Mucosa of stomach (tissue), 1 donor: ENCODE measurements at regions not wholly inside any gene's neighbourhood (a gene's known extent, or its start where the extent isn't known, plus 50 kb on each side); places are given as distances from the start of the nearest gene placed in this dataset.
"Not testable (repeated sequence)": the region's sequence is repeated elsewhere in the genome, so short reads cannot be mapped to it uniquely, and the experiment has no call there.

Source experiments
- H3K27me3 ChIP-seq: one replicate; pipeline ENCODE4 v1.7.0; 2013; ENCODE audit warnings: mild to moderate bottlenecking, low read length; ENCODE audit not compliant: control insufficient read depth, insufficient read depth
- H3K36me3 ChIP-seq: one replicate; pipeline ENCODE4 v1.7.0; 2013; ENCODE audit warnings: low read length; ENCODE audit not compliant: control insufficient read depth, insufficient read depth
- H3K4me1 ChIP-seq: one replicate; pipeline ENCODE4 v1.7.0; 2013; ENCODE audit warnings: mild to moderate bottlenecking, low read length; ENCODE audit not compliant: control insufficient read depth, insufficient read depth
- H3K4me3 ChIP-seq: one replicate; pipeline ENCODE4 v1.7.0; 2013; ENCODE audit warnings: low read length
- H3K9ac ChIP-seq: one replicate; pipeline ENCODE4 v1.7.0; 2013; ENCODE audit warnings: mild to moderate bottlenecking, low read length, moderate library complexity
- H3K9me3 ChIP-seq: one replicate; pipeline ENCODE4 v1.7.0; 2013; ENCODE audit warnings: mild to moderate bottlenecking, low read length, moderate library complexity; ENCODE audit not compliant: control insufficient read depth
- donor health status: Pancreatic carcinoma.

DNA sequence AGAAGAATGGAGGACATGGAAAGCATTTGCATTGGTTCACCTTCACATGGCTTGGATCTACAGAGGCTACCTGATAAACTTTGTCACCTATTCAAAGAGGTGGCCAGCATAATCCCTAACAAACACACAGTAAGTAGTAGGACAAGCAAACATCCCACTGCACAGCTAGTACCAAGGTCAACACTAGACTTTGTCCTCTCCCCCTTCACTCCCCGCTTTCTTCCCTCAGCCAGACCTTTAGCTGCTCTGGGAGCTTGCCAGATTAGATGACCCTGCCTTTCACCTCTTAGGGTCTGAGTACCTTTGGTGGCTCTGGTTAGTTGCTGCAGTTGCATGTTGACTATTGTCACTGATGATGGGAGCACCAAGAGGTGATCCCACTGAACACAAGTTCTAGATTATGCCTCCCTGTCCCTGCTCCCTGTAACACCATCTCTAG is 211.3 kb downstream of the CCDC74A start:
- H3K27me3 ChIP-seq, H3K36me3 ChIP-seq, H3K9me3 ChIP-seq, H3K4me1 ChIP-seq, H3K9ac ChIP-seq, H3K4me3 ChIP-seq: not testable (repeated sequence)

DNA sequence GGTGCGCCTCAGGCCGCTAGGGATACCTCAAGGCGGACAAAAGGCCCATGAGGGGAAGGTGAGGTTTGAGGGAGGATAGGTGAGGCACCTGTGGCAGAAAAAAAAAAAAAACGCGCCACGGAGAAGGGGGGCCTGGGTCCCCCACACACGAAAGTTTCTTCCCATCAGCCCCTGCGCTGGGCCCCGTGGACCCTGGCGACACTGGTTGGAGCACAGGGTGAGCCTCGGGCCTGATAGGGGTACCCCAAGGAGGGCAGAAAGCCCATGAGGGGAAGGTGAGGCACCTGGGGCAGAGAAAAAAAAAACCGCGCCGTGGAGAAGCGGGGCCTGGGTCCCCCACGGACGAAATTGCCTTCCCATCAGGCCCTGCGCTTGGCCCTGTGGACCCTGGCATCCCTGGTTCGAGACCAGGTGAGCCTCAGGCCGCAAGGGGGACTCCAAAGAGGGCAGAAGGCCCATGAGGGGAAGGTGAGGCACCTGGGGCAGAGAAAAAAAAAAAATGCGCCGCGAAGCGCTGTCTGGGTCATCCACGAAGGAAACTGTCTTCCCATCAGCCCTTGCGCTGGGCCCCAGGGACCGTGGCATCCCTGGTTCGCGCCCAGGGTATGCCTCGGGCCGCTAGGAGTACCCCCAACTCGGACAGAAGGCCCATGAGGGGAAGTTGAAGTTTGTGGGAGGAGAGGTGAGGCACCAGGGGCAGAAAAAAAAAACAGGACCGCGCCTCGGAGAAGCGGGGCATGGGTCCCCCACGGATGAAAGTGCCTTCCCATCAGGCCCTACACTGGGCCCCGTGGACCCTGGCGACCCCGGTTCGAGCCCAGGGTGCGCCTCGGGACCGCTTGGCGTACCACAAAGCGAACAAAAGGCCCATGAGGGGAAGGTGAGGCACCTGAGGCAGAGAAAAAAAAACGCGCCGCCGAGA is 226.2 kb downstream of the CCDC74A start:
- Histone ChIP-seq H3K9me3 (no peaks in the 10 kb centered on the region), H3K36me3 (no peaks in the 10 kb centered on the region), H3K4me1 (no peaks in the 10 kb centered on the region), H3K4me3 (no peak overlapping the region), H3K9ac (no peak overlapping the region), H3K27me3 (no peaks in the 10 kb centered on the region)

DNA sequence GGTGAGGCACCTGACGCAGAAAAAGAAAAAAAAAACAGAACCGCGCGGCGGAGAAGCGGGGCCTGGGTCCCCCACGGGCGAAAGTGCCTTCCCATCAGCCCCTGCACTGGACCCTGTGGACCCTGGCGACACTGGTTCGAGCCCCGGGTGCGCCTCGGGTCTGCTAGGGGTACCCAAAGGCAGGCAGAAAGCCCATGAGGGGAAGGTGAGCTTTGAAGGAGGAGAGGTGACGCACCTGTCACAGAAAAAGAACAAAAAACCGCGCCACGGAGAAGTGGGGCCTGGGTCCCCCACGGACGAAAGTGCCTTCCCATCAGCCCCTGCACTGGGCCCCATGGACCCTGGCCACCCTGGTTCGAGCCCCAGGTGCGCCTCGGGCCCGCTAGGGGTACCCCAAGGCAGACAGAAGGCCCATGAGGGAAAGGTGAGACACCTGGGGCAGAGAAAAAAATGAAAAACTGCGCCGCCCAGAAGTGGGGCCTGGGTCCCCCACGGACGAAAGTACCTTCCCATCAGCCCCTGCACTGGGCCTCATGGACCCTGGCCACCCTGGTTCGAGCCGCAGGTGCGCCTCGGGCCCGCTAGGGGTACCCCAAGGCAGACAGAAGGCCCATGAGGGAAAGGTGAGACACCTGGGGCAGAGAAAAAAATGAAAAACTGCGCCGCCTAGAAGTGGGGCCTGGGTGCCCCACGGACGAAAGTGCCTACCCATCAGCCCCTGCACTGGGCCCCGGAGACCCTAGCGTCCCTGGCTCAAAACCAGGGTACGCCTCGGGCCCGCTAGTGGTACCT is 227.4 kb downstream of the CCDC74A start:
- H3K27me3 ChIP-seq, result no peaks in the 10 kb centered on the region

DNA sequence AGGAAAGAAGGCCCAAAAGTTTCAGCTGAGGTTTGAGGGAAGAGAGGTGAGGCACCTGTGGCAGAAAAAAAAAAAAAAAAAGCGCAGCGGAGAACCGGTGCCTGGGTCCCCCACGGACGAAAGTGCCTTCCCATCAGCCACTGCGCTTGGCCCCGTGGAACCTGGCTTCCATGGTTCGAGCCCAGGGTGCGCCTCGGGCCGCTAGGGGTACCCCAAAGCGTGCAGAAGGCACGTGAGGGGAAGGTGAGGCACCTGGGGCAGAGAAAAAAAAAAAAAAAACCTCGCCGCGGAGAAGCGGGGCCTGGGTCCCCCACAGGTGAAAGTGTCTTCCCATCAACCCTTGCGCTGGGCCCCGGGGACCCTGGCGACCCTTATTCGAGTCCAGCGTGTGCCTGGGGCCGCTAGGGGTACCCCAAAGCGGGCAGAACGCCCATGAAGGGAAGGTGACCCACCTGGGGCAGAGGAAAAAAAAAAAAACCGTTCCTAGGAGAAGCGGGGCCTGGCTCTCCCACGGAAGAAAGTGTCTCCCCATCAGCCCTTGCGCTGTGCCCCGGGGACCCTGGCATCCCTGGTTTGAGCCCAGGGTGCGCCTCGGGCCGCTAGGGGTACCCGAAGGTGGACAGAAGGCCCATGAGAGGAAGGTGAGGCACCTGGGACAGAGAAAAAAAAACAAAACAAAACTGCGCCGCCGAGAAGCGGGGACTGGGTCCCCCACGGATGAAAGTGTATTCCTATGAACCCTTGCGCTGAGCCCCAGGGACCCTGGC is 228.6 kb downstream of the CCDC74A start:
- no peak overlapping the region for H3K9ac ChIP-seq
- H3K27me3 ChIP-seq, result no peaks in the 10 kb centered on the region
- H3K4me3 ChIP-seq, result no peak overlapping the region
- no peaks in the 10 kb centered on the region for H3K9me3 ChIP-seq
- no peaks in the 10 kb centered on the region for H3K4me1 ChIP-seq
- H3K36me3 ChIP-seq, result no peaks in the 10 kb centered on the region

More for the DNA sequence above, 227.4 kb downstream of the CCDC74A start:
- no peak overlapping the region for H3K9ac ChIP-seq
- H3K4me1 ChIP-seq, result no peaks in the 10 kb centered on the region
- no peaks in the 10 kb centered on the region for H3K36me3 ChIP-seq
- H3K9me3 ChIP-seq, result no peaks in the 10 kb centered on the region
- no peak overlapping the region for H3K4me3 ChIP-seq

DNA sequence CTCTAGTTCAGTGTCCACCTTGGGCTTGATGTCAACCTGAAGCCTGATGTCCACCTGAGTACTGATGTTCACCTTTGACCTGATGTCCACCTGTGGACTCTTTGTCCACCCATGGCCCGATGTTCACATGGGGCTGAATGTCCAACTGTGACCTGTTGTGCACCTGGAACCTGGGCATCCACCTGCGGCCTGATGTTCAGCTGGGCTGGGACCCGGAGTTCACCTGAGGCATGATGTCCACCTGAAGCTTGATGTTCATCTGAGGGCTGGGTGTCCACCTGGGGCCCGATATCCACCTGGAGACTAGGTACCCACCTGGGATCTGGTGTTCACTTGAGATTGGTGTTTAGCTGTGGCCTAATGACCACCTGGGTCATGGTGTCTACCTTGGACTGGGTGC is 231.3 kb downstream of the CCDC74A start:
- not testable (repeated sequence) for H3K9me3 ChIP-seq, H3K27me3 ChIP-seq, H3K4me3 ChIP-seq, H3K4me1 ChIP-seq, H3K9ac ChIP-seq, H3K36me3 ChIP-seq

DNA sequence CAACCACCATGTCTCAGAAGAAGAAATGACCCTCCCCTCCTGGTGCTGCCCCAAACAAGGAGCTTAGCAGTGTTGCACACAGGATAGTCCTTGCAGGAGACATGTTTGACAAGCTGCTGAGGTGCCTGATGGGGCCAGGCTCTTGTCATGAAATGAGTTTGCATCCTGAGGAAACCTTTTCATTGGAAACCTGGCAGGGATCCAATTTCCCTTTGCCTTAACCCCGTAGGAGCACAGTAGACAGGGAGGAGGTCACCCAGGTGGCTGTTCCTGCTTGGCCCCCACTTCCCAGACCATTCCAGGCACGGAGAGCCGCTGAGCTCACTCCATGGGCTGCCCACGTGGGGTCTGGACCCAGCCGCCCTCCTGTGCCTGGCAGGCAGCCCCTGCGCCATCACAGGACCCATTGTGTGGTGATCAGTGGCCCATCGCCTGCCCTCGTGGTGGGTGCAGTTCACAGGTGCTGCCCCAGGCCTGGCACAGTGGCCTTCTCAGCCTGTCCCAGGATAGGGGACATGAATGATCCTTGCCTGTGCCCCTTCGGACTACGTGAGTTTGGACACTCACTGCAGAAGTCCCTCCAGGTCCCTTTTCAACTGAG is 247.4 kb downstream of the CCDC74A start:
- not testable (repeated sequence) for H3K4me3 ChIP-seq, H3K27me3 ChIP-seq

DNA sequence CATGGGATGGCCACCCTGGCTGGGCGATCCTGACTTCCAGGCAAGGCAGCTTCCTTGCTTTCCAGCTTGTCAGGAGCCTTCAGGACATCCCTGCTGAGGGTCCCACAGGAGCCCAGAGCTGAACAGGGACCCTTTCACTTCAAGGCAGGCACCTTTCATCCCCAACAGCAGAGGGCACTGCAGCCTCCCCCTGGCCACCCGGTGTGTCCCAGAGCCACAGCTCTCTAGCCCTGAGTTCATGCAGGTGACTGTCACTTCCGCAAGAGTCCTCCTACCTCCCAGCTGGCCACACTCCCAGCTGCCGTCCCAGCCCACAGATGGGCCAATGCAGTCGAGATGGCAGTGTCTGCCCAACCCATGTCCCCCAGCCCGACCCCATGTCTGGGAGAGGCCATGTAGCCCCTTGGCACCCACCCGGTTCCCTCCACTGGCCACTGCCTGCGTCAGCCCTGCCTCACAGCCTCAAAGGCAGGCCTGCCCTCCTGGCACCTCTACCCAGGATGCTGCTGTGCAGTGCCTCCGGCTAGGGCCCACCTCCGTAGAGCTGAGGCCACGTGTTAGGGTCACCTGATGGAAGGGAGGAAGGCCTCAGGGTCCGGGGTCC is 248.3 kb downstream of the CCDC74A start:
- H3K9ac ChIP-seq, H3K4me3 ChIP-seq, H3K36me3 ChIP-seq, H3K27me3 ChIP-seq, H3K9me3 ChIP-seq, H3K4me1 ChIP-seq: not testable (repeated sequence)

More for the DNA sequence above, 247.4 kb downstream of the CCDC74A start:
- H3K4me1 ChIP-seq, H3K9ac ChIP-seq, H3K9me3 ChIP-seq, H3K36me3 ChIP-seq: not testable (repeated sequence)

DNA sequence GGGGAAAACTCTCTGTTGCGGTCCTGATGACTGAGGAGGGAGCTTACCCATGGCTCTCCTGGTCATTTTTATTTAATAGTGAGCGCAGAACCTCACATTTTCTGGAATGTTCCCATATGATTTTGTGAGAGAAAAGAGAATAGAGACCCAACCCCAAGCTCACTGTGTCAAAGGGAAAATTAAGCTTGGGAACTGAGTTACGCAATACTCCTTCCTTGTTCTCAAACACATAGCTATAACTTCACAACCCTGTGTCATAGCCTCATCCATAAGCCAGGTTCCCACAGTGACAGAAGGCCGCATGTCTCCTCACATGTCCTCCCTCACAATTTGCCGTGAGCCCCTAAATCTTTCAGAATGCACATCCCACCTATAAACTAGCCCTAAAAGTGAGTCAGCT is 252.8 kb downstream of the CCDC74A start:
- H3K36me3 ChIP-seq, H3K27me3 ChIP-seq, H3K9ac ChIP-seq, H3K9me3 ChIP-seq, H3K4me1 ChIP-seq, H3K4me3 ChIP-seq: not testable (repeated sequence)

DNA sequence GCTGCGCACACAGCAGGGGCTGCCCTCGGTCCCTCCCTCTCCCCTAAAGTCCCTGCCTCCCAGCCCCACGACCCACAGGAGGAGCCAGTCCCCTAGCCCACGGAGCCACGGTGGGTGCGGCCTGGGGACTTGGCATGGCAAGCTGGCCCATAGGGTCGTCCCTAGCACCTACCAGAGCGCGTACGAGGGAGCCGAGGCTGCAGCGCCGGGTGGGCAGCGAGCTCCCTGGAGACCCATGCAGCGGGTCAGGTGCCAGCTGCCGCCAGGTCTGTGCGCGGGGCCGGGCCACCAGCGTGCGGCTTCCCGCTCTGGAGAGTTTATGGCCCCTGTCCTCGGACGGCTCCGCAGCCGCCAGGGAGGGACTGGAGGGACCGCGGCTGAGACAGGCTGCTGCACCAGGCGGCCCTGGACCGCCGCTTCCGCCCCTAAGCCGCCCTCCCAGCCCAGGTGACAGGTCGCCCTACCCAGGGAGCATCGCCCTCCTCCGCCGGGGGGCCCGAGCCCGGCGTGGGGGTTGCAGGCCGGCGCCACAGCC is 273.6 kb downstream of the CCDC74A start:
- no peak overlapping the region for H3K9ac ChIP-seq
- no peak overlapping the region for H3K4me3 ChIP-seq

DNA sequence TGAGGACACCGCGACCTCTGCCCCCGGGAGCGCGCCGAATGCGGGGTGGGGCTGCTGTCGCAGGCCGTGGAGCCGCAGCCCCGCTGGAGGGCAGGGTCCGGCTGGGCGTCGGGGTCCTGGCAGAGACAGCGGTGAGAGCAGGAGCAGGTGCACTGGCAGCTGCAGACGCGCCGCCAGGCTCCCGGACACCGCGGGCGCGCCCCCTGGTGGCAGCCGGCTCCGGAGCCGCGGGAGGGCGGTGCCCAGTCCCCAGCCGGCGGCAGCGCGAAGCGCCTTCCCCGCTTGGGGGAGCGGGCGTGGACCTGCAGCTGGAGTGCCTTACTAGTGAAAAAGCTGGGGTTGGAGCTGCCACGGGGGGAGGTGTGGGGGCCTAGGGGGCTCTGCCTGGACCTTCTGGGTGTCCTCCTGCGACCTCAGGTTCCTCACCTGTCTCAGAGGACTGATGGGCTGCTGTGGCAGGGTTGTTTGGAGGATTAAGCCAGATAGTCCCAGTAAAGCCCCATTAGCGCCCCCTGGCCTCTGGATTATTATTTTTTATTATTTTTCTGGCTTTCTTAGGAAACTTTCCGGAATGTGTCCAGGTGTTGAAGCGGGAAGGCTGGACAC is 274.2 kb downstream of the CCDC74A start:
- H3K4me1 ChIP-seq, H3K4me3 ChIP-seq, H3K9ac ChIP-seq, H3K27me3 ChIP-seq, H3K9me3 ChIP-seq, H3K36me3 ChIP-seq: not testable (repeated sequence)

More for the DNA sequence above, 273.6 kb downstream of the CCDC74A start:
- Histone ChIP-seq H3K36me3 (no peaks in the 10 kb centered on the region), H3K27me3 (no peaks in the 10 kb centered on the region), H3K4me1 (peaks cover 5% of the 10 kb centered on the region), H3K9me3 (no peaks in the 10 kb centered on the region)

DNA sequence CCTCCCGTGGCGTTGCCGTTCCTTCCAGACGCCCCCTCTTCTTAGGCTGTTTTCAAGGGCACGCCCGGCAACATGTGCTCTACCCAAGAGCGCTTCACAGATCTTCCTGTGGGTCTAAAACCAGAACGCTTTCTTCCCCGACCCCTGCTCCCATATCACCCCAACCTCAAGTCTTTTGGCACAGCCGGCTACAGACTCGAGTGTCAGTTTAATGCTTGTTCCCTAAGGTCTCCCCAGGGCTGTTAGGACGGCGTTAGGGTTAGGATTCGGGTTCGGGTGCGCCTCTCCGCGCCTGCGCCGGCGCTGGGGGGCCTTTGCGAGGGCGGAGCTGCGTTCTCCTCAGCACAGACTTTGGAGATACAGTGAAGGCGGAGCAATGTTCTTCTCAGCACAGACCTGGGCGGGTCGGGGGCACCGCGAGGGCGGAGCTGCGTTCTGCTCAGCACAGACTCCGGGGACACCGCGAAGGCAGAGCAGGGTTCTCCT is 274.7 kb downstream of the CCDC74A start:
- H3K9ac ChIP-seq, result peak overlapping the region; percentile 39

More for the DNA sequence above, 274.7 kb downstream of the CCDC74A start:
- H3K4me3 ChIP-seq, H3K36me3 ChIP-seq, H3K4me1 ChIP-seq, H3K27me3 ChIP-seq, H3K9me3 ChIP-seq: not testable (repeated sequence)
